Panc1 (cell line): ENCODE measurements at regions not wholly inside any gene's neighbourhood (a gene's known extent, or its start where the extent isn't known, plus 50 kb on each side); places are given as distances from the start of the nearest gene placed in this dataset.

Source experiments
- ATAC-seq: fragments of 200-7000 bp; cut with Tn5 transposase; 2 replicates; pipeline ENCODE4 v1.9.1; 2020; ENCODE audit warnings: mild to moderate bottlenecking, moderate library complexity
- BruUV-seq: library from RNA; stranded (reverse); fragments of 400-500 nt; replicated peaks from 2 replicates; lab custom pipeline; 2021; lab: Mats Ljungman, UMichigan
- CTCF ChIA-PET: fragments of 300-600 bp; sonication (Branson Sonifier 250); formaldehyde crosslinking; loops from one replicate; lab custom pipeline; 2022; ENCODE audit warnings: antibody characterized with exemption; lab: Charles Lee
- POLR2A ChIA-PET: fragments of 300-600 bp; sonication (Branson Sonifier 250); formaldehyde crosslinking; loops from one replicate; lab custom pipeline; 2022; ENCODE audit warnings: antibody characterized with exemption; lab: Charles Lee
- DNase-seq: peaks from one replicate; pipeline ENCODE4 v3.0.0-alpha.2; 2010; ENCODE audit warnings: low read depth, low spot score
- H3K27ac ChIP-seq: 2 replicates; pipeline ENCODE4 v1.5.1; 2011; ENCODE audit warnings: mild to moderate bottlenecking, low read length, inconsistent platforms
- H3K27me3 ChIP-seq: fragments of 200-500 bp; sonication (Bioruptor generic); 2 replicates; pipeline ENCODE4 v1.6.0; 2014; ENCODE audit warnings: low read length, inconsistent platforms; ENCODE audit not compliant: control insufficient read depth, insufficient read depth
- H3K36me3 ChIP-seq: fragments of 200-500 bp; sonication (Bioruptor generic); 2 replicates; pipeline ENCODE4 v1.5.1; 2014; ENCODE audit warnings: inconsistent platforms, mild to moderate bottlenecking, low read length, moderate library complexity; ENCODE audit not compliant: control insufficient read depth, insufficient read depth
- H3K4me1 ChIP-seq: 2 replicates; pipeline ENCODE4 v1.5.1; 2011; ENCODE audit warnings: inconsistent platforms, mild to moderate bottlenecking, low read length, moderate library complexity; ENCODE audit not compliant: control insufficient read depth, insufficient read depth
- H3K4me3 ChIP-seq, 2 experiments: 2 replicates each; pipeline ENCODE4 v1.5.1; 2011 to 2012; ENCODE audit warnings: low read depth in 2 of 2, low read length in 2 of 2, mild to moderate bottlenecking in 2 of 2, inconsistent platforms in 1 of 2, moderate library complexity in 1 of 2
- H3K9me3 ChIP-seq: fragments of 200-500 bp; sonication (Bioruptor generic); 2 replicates; pipeline ENCODE4 v1.5.1; 2014; ENCODE audit warnings: low read depth, mild to moderate bottlenecking, inconsistent platforms, low read length, moderate library complexity; ENCODE audit not compliant: control insufficient read depth, insufficient read depth
- CTCF ChIP-seq: fragments of 450-650 bp; IDR thresholded peaks from 2 replicates; pipeline ENCODE4 v1.5.1; 2017; ENCODE audit warnings: mild to moderate bottlenecking
- POLR2AphosphoS5 ChIP-seq: IDR thresholded peaks from 2 replicates; pipeline ENCODE4 v1.6.1; 2012; ENCODE audit warnings: mild to moderate bottlenecking, low read depth, low read length, moderate library complexity
- SIN3A ChIP-seq: IDR thresholded peaks from 2 replicates; pipeline ENCODE4 v1.6.1; 2012; ENCODE audit warnings: low read depth, mild to moderate bottlenecking, low read length, moderate library complexity, borderline replicate concordance; ENCODE audit not compliant: insufficient read depth
- TCF7L2 ChIP-seq: IDR thresholded peaks from 2 replicates; pipeline ENCODE4 v1.6.1; 2011; ENCODE audit warnings: mild to moderate bottlenecking, low read depth, low read length, inconsistent platforms
- in situ Hi-C: cut with HindIII; loops from 2 replicates; pipeline ENCODE4 v1.10.0; 2016; ENCODE audit warnings: low sequenced_read_pairs, low pct_unique_long_range_greater_than_20kb
- intact Hi-C: fragments of 100-400 bp; cut with micrococcal nuclease; formaldehyde crosslinking; loops from one replicate; pipeline ENCODE4 v1.10.0; 2022; ENCODE audit not compliant: unreplicated experiment
- TF ChIP-seq, protein P1 (sequence below), 2 experiments: IDR thresholded peaks; 2 replicates each; pipeline ENCODE4 v1.6.1; 2011 to 2012; ENCODE audit warnings: low read depth in 2 of 2, control low read depth in 1 of 2, low read length in 1 of 2, mild to moderate bottlenecking in 1 of 2, moderate library complexity in 1 of 2; ENCODE audit not compliant: insufficient read depth in 1 of 2

- POLR2A ChIA-PET, result no interaction called here
- Histone ChIP-seq H3K4me1 (no peaks in the 10 kb centered on the region), H3K4me3 (no peak overlapping the region), H3K36me3 (no peaks in the 10 kb centered on the region), H3K27ac (no peak overlapping the region), H3K9me3 (no peaks in the 10 kb centered on the region), H3K27me3 (no peaks in the 10 kb centered on the region)
- in situ Hi-C loops (no loop called here), intact Hi-C loops (no loop called here)
- CTCF ChIA-PET, result no interaction called here
- no TSS peak for BruUV-seq
- DNase-seq, result no peak
- no peak for ATAC-seq
- no peak for TF ChIP-seq SIN3A
- TF ChIP-seq, protein P1, sequence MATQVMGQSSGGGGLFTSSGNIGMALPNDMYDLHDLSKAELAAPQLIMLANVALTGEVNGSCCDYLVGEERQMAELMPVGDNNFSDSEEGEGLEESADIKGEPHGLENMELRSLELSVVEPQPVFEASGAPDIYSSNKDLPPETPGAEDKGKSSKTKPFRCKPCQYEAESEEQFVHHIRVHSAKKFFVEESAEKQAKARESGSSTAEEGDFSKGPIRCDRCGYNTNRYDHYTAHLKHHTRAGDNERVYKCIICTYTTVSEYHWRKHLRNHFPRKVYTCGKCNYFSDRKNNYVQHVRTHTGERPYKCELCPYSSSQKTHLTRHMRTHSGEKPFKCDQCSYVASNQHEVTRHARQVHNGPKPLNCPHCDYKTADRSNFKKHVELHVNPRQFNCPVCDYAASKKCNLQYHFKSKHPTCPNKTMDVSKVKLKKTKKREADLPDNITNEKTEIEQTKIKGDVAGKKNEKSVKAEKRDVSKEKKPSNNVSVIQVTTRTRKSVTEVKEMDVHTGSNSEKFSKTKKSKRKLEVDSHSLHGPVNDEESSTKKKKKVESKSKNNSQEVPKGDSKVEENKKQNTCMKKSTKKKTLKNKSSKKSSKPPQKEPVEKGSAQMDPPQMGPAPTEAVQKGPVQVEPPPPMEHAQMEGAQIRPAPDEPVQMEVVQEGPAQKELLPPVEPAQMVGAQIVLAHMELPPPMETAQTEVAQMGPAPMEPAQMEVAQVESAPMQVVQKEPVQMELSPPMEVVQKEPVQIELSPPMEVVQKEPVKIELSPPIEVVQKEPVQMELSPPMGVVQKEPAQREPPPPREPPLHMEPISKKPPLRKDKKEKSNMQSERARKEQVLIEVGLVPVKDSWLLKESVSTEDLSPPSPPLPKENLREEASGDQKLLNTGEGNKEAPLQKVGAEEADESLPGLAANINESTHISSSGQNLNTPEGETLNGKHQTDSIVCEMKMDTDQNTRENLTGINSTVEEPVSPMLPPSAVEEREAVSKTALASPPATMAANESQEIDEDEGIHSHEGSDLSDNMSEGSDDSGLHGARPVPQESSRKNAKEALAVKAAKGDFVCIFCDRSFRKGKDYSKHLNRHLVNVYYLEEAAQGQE (IDR thresholded peaks at IDR 0.05; ENCODE audit: insufficient read depth in 1 of 2, low read depth in 2 of 2, low read length in 1 of 2), result no peak
- TF ChIP-seq CTCF, result no peak
- no peak for TF ChIP-seq POLR2AphosphoS5
- TF ChIP-seq TCF7L2, result no peak
Measured at GRCh38 chr6:153214436-153214835, 83.4 kb upstream of the RGS17 start.

GRCh38 chr6:153210083-153210482 is 79.0 kb upstream of the RGS17 start:
- CTCF ChIA-PET, result no interaction called here

More at GRCh38 chr6:153210083-153210482, 79.0 kb upstream of the RGS17 start:
- TF ChIP-seq TCF7L2, result no peak
- no peak for TF ChIP-seq CTCF
- no peak for TF ChIP-seq POLR2AphosphoS5
- TF ChIP-seq SIN3A, result no peak
- TF ChIP-seq, protein P1 (IDR thresholded peaks at IDR 0.05; ENCODE audit: insufficient read depth in 1 of 2, low read depth in 2 of 2, low read length in 1 of 2), result no peak
- H3K27me3 ChIP-seq, result no peaks in the 10 kb centered on the region
- no peaks in the 10 kb centered on the region for H3K9me3 ChIP-seq
- no peak for DNase-seq
- no peak for ATAC-seq
- intact Hi-C loops (no loop called here), in situ Hi-C loops (no loop called here)
- BruUV-seq, result no TSS peak
- no peaks in the 10 kb centered on the region for H3K36me3 ChIP-seq
- H3K4me3 ChIP-seq, result no peak overlapping the region
- POLR2A ChIA-PET, result no interaction called here
- H3K27ac ChIP-seq, result no peak overlapping the region
- no peaks in the 10 kb centered on the region for H3K4me1 ChIP-seq
